Natural killer cell (primary cell): ENCODE measurements at regions not wholly inside any gene's neighbourhood (a gene's known extent, or its start where the extent isn't known, plus 50 kb on each side); places are given as distances from the start of the nearest gene placed in this dataset.

ENCODE experiments used
- ATAC-seq, 3 donors: fragments of 150-1000 bp in 2 of 3; fragments of 200-7000 bp in 1 of 3; cut with Tn5 transposase; 1 replicate in 1 of 3; 2 replicates in 2 of 3; pipeline ENCODE4 v1.10.0; 2021; ENCODE audit warnings: mild to moderate bottlenecking in 2 of 3, moderate library complexity in 2 of 3
- DNase-seq, 2 donors: peaks; one replicate each; pipeline versions ENCODE4 v3.0.0 to v3.0.0-alpha.2; 2013 to 2021; ENCODE audit warnings: mixed read lengths in 1 of 2
- H3K27ac ChIP-seq: one replicate; pipeline ENCODE4 v1.5.1; 2013; ENCODE audit warnings: mild to moderate bottlenecking, low read length
- H3K27me3 ChIP-seq: one replicate; pipeline ENCODE4 v1.6.1; 2013; ENCODE audit warnings: low read length; ENCODE audit not compliant: control insufficient read depth, insufficient read depth
- H3K36me3 ChIP-seq: one replicate; pipeline ENCODE4 v1.6.1; 2013; ENCODE audit warnings: low read length; ENCODE audit not compliant: control insufficient read depth, insufficient read depth
- H3K4me1 ChIP-seq: one replicate; pipeline ENCODE4 v1.6.1; 2013; ENCODE audit warnings: low read length; ENCODE audit not compliant: control insufficient read depth, insufficient read depth
- H3K4me3 ChIP-seq: one replicate; pipeline ENCODE4 v1.5.1; 2013; ENCODE audit warnings: low read length
- H3K9me3 ChIP-seq: one replicate; pipeline ENCODE4 v1.6.1; 2013; ENCODE audit warnings: low read length; ENCODE audit not compliant: control insufficient read depth, insufficient read depth
- H3K27ac Mint-ChIP-seq, 2 donors: one replicate each; pipeline ENCODE4 v1.8.0; 2022; ENCODE audit warnings: mild to moderate bottlenecking in 2 of 2, mixed read lengths in 2 of 2, moderate library complexity in 1 of 2
- H3K27me3 Mint-ChIP-seq, 2 donors: one replicate each; pipeline ENCODE4 v1.8.0; 2022; ENCODE audit warnings: low read depth in 2 of 2, mixed read lengths in 2 of 2
- H3K36me3 Mint-ChIP-seq: one replicate; pipeline ENCODE4 v1.8.0; 2022; ENCODE audit warnings: mixed read lengths
- H3K4me1 Mint-ChIP-seq, 2 donors: one replicate each; pipeline ENCODE4 v1.8.0; 2022; ENCODE audit warnings: mixed read lengths in 2 of 2
- H3K4me3 Mint-ChIP-seq: one replicate; pipeline ENCODE4 v1.8.0; 2022; ENCODE audit warnings: mild to moderate bottlenecking, moderate library complexity, mixed read lengths
- H3K9me3 Mint-ChIP-seq, 2 donors: one replicate each; pipeline ENCODE4 v1.8.0; 2022; ENCODE audit warnings: mixed read lengths in 2 of 2
- WGBS: methylation state at CpG from one replicate; pipeline ENCODE4 v1.1.7; 2013; ENCODE audit warnings: missing lambda C conversion rate; ENCODE audit not compliant: insufficient coverage; 5-methylcytosine and 5-hydroxymethylcytosine counted together
- intact Hi-C: fragments of 100-400 bp; cut with micrococcal nuclease; formaldehyde crosslinking; loops from one replicate; pipeline ENCODE4 v1.14.2; 2022
- TF ChIP-seq, protein P1 (sequence below): fragments of 200-600 bp; IDR thresholded peaks from one replicate; pipeline ENCODE4 v1.8.0; 2022; ENCODE audit warnings: antibody characterized with exemption

DNA sequence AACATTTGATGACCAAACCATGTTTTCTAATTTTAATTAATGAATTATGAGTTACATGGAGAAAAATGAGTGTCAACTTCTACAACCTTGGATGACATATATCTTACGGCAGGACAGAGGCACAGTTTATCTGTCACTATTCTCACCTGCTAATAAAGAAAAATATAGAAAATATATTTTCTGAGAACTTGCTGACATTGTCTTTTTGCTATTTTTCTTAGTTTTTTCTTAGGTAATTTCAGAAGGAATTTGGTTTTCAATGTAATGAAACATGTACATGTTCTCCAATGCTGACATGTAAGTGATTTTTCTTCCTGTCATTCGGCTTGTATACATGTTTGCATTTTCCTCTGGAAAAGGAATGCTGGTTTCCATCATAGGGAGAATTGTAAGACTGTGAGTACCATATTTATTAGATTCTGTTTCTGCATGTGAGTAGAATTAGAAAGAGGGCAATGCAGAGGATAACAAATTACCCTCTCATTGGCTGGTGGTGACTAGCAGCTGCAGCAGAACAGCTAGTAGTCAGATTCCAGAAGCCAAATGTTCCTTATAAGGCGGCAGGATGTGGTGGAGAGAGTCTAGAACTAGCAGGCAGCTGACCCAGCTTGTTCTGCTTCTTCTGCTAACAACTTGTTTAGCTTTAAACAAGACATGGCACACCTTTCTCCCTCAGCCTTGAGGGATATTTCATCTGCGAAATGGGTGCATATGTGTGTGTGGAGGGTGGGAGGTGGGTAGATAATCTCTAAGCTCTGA, 132.8 kb upstream of the SPACA1 start:
- H3K4me1 ChIP-seq, result no peaks in the 10 kb centered on the region
- H3K27me3 ChIP-seq, result peaks cover 16% of the 10 kb centered on the region
- Mint-ChIP-seq H3K36me3 (peaks cover 7% of the 10 kb centered on the region), H3K4me3 (no peak overlapping the region), H3K4me1 (peaks cover 0 to 6% of the 10 kb centered on the region in 2 donors), H3K9me3 (no peaks in the 10 kb centered on the region), H3K27ac (no peak overlapping the region), H3K27me3 (peaks cover 39 to 62% of the 10 kb centered on the region in 2 donors)
- WGBS, result 94% methylated on average over 2 of the region's 4 CpGs
- no peaks in the 10 kb centered on the region for H3K36me3 ChIP-seq
- H3K27ac ChIP-seq, result no peak overlapping the region
- H3K9me3 ChIP-seq, result no peaks in the 10 kb centered on the region
- TF ChIP-seq, protein P1, sequence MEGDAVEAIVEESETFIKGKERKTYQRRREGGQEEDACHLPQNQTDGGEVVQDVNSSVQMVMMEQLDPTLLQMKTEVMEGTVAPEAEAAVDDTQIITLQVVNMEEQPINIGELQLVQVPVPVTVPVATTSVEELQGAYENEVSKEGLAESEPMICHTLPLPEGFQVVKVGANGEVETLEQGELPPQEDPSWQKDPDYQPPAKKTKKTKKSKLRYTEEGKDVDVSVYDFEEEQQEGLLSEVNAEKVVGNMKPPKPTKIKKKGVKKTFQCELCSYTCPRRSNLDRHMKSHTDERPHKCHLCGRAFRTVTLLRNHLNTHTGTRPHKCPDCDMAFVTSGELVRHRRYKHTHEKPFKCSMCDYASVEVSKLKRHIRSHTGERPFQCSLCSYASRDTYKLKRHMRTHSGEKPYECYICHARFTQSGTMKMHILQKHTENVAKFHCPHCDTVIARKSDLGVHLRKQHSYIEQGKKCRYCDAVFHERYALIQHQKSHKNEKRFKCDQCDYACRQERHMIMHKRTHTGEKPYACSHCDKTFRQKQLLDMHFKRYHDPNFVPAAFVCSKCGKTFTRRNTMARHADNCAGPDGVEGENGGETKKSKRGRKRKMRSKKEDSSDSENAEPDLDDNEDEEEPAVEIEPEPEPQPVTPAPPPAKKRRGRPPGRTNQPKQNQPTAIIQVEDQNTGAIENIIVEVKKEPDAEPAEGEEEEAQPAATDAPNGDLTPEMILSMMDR, result no peak
- no peak overlapping the region for H3K4me3 ChIP-seq
- peak in 1 of 3 donors; percentile 85 for ATAC-seq
- intact Hi-C loops, result no loop called here
- no peak for DNase-seq

DNA sequence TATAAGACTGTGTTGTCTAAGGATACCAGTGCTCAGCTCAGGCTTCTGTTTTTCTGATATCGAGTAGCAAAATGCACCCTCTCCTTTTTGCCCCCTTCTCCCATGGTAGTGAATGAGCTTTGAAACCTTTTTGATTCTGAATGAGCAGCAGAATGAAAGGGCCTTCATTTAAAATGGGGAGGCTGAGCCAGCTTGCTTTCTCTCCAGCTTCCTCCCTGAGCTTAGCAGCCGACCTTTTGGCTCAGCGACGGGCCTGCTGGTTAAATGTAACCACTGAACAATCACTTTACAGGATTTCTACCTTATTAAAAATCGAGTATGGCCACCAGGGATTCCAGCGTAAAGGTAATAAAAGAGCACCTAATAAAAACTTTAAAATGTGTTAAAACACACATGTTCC, 133.7 kb upstream of the SPACA1 start:
- H3K9me3 Mint-ChIP-seq, result no peaks in the 10 kb centered on the region
- 77% methylated on average over 6 of the region's 6 CpGs for WGBS
- peaks cover 7% of the 10 kb centered on the region for H3K36me3 Mint-ChIP-seq
- Histone ChIP-seq H3K4me3 (no peak overlapping the region), H3K9me3 (no peaks in the 10 kb centered on the region), H3K36me3 (no peaks in the 10 kb centered on the region), H3K27me3 (peaks cover 21% of the 10 kb centered on the region), H3K27ac (no peak overlapping the region), H3K4me1 (no peaks in the 10 kb centered on the region)
- peaks cover 36 to 62% of the 10 kb centered on the region in 2 donors for H3K27me3 Mint-ChIP-seq
- H3K4me3 Mint-ChIP-seq, result no peak overlapping the region
- DNase-seq, result no peak
- TF ChIP-seq, protein P1, result no peak
- no peak for ATAC-seq
- intact Hi-C loops, result no loop called here
- H3K4me1 Mint-ChIP-seq, result peaks cover 2 to 14% of the 10 kb centered on the region in 2 donors
- no peak overlapping the region for H3K27ac Mint-ChIP-seq

DNA sequence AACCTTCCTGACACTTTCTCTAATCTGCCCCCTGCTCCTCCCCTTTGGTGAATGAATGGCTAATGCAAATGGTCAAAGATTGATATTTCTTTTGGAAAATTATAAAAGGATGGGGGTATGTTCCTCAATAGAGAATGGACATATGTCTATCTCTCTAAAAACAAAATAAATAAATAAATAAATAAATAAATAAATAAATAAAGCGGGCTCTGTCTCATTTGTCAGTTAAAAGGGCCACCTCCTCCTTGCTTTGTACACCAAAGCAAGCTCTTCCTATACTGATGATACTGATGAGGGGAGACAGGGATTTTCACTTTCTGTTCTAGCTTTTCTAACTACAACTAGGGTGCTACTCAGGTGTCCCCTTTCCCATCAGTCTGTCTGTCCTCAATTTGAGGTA, 135.5 kb upstream of the SPACA1 start:
- DNase-seq, result no peak
- peaks cover 19 to 25% of the 10 kb centered on the region in 2 donors for H3K4me1 Mint-ChIP-seq
- Histone ChIP-seq H3K9me3 (no peaks in the 10 kb centered on the region), H3K27me3 (peaks cover 24% of the 10 kb centered on the region), H3K4me1 (peaks cover 5% of the 10 kb centered on the region), H3K4me3 (no peak overlapping the region), H3K36me3 (no peaks in the 10 kb centered on the region), H3K27ac (no peak overlapping the region)
- H3K27ac Mint-ChIP-seq, result no peak overlapping the region
- peaks cover 7% of the 10 kb centered on the region for H3K36me3 Mint-ChIP-seq
- no CpG with 5 or more reads among the region's 1 CpG for whole genome bisulfite sequencing
- intact Hi-C loops, result no loop called here
- H3K27me3 Mint-ChIP-seq, result peaks cover 41 to 62% of the 10 kb centered on the region in 2 donors
- TF ChIP-seq, protein P1, result no peak
- H3K4me3 Mint-ChIP-seq, result no peak overlapping the region
- no peak for ATAC-seq
- H3K9me3 Mint-ChIP-seq, result no peaks in the 10 kb centered on the region

DNA sequence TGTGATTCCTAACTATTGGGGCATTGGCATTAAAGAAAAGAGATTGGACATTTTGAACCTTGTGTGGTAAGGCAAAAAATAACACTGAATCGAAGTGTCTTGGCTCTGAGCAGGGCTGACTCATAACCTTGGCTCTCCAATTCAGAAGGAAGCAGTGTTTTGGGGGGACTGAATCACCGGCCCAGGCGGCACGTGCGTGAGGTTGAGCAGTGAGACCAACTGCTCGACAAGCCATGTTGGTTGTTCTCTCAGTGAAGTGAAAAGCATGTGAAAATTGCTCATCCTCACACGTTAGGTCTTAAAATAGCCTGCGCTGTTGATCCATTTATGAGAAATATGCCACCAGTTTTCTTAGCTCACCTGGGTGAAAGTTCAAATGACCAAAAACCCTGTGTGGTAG, 137.8 kb upstream of the SPACA1 start:
- TF ChIP-seq, protein P1, result no peak
- intact Hi-C loops, result no loop called here

More for the DNA sequence above, 137.8 kb upstream of the SPACA1 start:
- Histone ChIP-seq H3K36me3 (no peaks in the 10 kb centered on the region), H3K9me3 (no peaks in the 10 kb centered on the region), H3K27me3 (peaks cover 28% of the 10 kb centered on the region), H3K4me3 (no peak overlapping the region), H3K27ac (no peak overlapping the region), H3K4me1 (peaks cover 7% of the 10 kb centered on the region)
- ATAC-seq (peak in 1 of 3 donors; percentile 43), DNase-seq (no peak)
- H3K4me1 Mint-ChIP-seq, result peaks cover 31% of the 10 kb centered on the region in 2 donors
- no peak overlapping the region for H3K4me3 Mint-ChIP-seq
- WGBS, result 87% methylated on average over 8 of the region's 8 CpGs
- H3K27ac Mint-ChIP-seq, result no peak overlapping the region
- peaks cover 7% of the 10 kb centered on the region for H3K36me3 Mint-ChIP-seq
- H3K9me3 Mint-ChIP-seq, result no peaks in the 10 kb centered on the region
- peaks cover 46 to 74% of the 10 kb centered on the region in 2 donors for H3K27me3 Mint-ChIP-seq
